ENCODE measurements at regions not wholly inside any gene's neighbourhood (a gene's known extent, or its start where the extent isn't known, plus 50 kb on each side); places are given as distances from the start of the nearest gene placed in this dataset.

DNA sequence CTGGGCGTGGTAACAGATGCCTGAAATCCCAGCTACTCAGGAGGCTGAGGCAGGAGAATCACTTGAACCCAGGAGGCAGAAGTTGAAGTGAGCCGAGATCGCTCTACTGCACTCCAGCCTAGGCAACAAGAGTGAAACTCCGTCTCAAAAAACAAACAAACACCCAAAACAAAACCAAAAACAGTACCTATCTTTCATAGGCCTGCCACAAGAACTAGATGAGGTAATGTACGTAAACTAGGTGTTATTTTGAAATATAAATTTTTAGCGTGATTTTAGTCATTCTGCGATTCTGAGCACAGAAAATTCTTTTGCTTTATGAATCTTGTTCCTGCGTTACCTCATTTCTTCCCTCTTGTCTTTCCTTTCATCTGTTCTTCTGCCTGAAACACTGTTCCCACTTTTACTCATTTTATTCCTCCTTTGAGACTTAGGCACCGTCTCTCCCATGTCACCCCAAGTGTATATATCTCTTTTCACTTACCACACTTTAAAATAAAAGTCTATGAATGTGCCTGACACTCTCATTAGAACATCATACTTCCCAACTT lies 238.2 kb upstream of the HTR2A start:
- TF ChIP-seq, protein P1, sequence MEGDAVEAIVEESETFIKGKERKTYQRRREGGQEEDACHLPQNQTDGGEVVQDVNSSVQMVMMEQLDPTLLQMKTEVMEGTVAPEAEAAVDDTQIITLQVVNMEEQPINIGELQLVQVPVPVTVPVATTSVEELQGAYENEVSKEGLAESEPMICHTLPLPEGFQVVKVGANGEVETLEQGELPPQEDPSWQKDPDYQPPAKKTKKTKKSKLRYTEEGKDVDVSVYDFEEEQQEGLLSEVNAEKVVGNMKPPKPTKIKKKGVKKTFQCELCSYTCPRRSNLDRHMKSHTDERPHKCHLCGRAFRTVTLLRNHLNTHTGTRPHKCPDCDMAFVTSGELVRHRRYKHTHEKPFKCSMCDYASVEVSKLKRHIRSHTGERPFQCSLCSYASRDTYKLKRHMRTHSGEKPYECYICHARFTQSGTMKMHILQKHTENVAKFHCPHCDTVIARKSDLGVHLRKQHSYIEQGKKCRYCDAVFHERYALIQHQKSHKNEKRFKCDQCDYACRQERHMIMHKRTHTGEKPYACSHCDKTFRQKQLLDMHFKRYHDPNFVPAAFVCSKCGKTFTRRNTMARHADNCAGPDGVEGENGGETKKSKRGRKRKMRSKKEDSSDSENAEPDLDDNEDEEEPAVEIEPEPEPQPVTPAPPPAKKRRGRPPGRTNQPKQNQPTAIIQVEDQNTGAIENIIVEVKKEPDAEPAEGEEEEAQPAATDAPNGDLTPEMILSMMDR (IDR thresholded peaks at IDR 0.05) = no peak
- no peak for TF ChIP-seq ZFX (IDR thresholded peaks at IDR 0.05; ENCODE audit: borderline replicate concordance)
- H3K27ac ChIP-seq = no peak overlapping the region

DNA sequence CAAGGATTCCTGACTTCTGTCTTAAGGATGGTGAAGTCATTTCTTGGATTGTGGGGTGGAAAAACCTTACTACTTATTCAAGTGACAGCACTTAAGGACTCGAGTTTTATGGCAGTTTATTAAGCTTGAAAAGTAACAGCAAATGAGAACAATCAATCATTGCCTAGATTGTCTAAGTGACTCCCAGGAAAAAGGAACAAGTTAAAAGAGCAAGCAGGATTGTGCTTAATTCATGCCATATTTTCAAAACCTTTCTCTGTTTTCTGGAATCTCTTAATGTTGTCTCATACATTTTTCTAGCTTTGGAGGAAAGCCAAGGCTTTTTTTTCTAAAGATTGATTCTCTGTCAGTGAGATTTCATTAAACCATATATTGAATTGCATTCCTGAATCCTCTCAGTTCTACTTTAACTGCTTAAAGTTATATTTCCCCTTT lies 236.2 kb upstream of the HTR2A start:
- no peak overlapping the region for H3K27ac ChIP-seq
- no peak for TF ChIP-seq ZFX (IDR thresholded peaks at IDR 0.05; ENCODE audit: borderline replicate concordance)
- TF ChIP-seq, protein P1 (IDR thresholded peaks at IDR 0.05) = no peak

DNA sequence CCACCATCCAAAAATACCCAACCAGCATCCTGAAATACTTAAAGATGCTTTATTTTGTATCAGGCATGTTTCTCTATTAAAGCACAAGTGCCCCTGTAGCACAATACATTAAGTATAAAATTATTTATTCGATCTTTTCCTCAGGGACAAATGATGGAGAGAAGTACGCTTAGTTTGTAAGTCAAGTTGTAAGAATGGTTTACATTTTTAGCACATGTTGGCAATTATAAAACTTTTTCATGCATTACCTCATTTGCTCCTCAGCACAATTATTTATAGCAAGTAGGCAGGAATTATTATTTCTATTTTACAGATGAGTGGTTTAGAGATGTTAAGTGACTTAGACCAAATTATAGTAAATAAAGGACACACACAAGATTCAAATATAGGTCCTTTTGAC lies 232.6 kb upstream of the HTR2A start:
- no peak for TF ChIP-seq ZFX (IDR thresholded peaks at IDR 0.05; ENCODE audit: borderline replicate concordance)
- TF ChIP-seq, protein P1 (IDR thresholded peaks at IDR 0.05) = no peak
- no peak overlapping the region for H3K27ac ChIP-seq

DNA sequence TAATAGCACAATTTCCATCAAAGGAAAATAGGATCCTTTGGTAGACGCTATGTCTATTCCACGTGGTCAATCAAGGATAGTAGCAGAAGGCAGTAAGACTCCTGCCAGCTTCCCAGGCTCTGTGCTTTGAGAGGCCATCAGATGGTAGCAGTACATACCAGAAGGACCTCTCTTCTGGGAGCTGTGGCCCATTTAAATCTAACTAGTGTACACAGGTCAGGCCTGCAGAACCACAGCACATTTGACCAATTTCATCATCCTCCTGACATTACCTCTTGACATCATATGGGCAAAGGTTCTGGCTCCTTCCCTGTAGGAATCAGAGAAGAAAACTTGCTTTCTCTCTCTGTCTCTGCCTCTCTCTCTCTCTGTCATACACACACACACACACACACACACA lies 229.6 kb upstream of the HTR2A start:
- TF ChIP-seq ZFX (IDR thresholded peaks at IDR 0.05; ENCODE audit: borderline replicate concordance) = no peak
- TF ChIP-seq, protein P1 (IDR thresholded peaks at IDR 0.05) = no peak
- no peak overlapping the region for H3K27ac ChIP-seq

DNA sequence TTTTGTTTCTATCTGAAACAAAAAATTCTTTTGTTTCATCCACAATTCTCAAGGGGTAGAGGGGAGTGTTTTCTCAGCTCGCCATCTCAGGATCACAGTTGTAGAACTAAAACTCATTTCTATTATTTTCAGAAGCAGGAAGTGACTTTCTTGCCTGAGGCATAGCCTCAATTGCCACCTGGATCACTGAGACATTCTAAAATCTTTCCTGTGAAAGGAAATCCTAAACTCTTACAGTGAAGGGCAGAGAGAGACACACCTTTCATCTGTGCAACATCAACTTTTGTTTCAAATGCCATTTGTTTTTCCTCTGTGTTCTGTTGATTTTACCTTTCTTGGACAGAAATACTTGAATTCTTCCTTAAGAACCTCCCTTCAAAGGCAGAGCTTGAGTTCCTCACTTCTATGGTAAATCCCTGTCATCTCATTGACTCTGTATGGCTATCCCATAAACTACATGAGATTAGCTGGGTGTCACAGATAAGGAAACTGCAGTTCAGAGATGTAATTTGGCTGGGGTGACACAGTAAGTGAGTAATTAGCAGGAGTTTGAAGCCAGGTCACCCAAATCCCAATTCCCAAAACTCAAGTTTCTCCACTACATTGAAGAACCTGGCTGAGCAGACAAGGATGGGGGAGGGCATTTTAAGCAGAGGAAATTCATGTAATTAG lies 224.4 kb upstream of the HTR2A start:
- TF ChIP-seq, protein P1 (IDR thresholded peaks at IDR 0.05) = no peak
- TF ChIP-seq ZFX (IDR thresholded peaks at IDR 0.05; ENCODE audit: borderline replicate concordance) = no peak
- H3K27ac ChIP-seq = no peak overlapping the region

DNA sequence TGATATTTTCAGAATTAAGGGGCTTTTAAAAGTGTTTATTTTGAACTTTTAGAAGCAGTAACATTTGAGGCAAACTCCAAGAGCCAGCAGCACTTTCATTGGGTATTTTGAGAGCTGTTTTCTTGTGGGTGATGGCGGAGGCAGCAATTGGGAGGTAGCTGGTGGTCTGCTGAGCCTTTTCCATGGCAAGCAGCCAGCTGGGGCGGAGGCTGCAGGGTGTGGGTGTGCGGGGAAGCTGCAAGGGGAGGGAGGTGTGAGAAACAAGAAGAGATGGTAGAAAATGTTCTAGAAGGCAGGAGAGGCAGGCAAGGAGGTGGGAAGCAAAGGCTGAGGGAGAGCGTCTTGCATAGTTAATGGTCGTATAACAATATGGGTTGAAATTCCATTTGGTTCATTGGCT lies 223.4 kb upstream of the HTR2A start:
- no peak overlapping the region for H3K27ac ChIP-seq
- TF ChIP-seq, protein P1 (IDR thresholded peaks at IDR 0.05) = no peak
- TF ChIP-seq ZFX (IDR thresholded peaks at IDR 0.05; ENCODE audit: borderline replicate concordance) = no peak

DNA sequence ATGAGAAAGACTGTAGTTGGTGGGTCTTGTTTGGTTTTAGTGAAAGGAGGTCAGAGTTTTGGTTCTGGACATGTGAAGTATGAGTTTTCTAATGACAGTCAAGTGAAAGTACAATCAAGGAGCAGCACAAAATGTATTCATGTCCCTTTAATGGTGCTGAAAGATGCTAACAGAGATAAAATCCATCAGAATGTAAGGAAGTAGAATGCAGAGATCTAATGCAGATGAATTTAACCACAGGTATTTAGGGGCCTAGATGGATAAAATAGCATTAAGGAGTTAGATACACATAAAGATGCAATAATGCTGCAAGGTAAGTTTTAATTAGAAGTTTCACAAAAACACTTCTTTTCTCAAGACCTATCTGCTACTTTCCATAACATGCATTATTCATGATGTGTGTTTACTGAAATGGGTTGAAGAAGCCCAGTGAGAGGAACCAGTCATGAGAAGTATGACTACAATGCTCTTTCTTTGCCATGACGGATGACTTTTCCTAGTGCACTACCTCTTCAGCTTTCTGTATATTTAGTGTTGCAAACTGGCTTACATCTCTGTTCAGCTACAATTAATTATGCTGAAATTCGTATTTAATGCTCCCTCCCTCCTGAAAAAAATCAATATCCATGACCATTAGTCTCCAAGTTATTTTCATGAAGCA lies 222.9 kb upstream of the HTR2A start:
- no peak overlapping the region for H3K27ac ChIP-seq
- TF ChIP-seq, protein P1 (IDR thresholded peaks at IDR 0.05) = no peak
- TF ChIP-seq ZFX (IDR thresholded peaks at IDR 0.05; ENCODE audit: borderline replicate concordance) = no peak

All from 22Rv1 (cell line).